ENCODE measurements at regions not wholly inside any gene's neighbourhood (a gene's known extent, or its start where the extent isn't known, plus 50 kb on each side); places are given as distances from the start of the nearest gene placed in this dataset.

- no peak overlapping the region for H3K27ac ChIP-seq
- TF ChIP-seq CTCF (conservative IDR thresholded peaks at IDR 0.05), result no peak
These were observed 300.4 kb upstream of the NETO1 start for GRCh38 chr18:73168236-73168635.

GRCh38 chr18:73164430-73164829, 296.6 kb upstream of the NETO1 start:
- no peak for TF ChIP-seq CTCF (conservative IDR thresholded peaks at IDR 0.05)
- H3K27ac ChIP-seq, result no peak overlapping the region

- TF ChIP-seq CTCF (conservative IDR thresholded peaks at IDR 0.05), result no peak
- H3K27ac ChIP-seq, result no peak overlapping the region
These were observed 295.4 kb upstream of the NETO1 start for GRCh38 chr18:73163236-73163635.

GRCh38 chr18:73156117-73156516, 288.3 kb upstream of the NETO1 start:
- TF ChIP-seq CTCF (conservative IDR thresholded peaks at IDR 0.05), result no peak

GRCh38 chr18:73153271-73153670, 285.5 kb upstream of the NETO1 start:
- no peak overlapping the region for H3K27ac ChIP-seq
- TF ChIP-seq CTCF (conservative IDR thresholded peaks at IDR 0.05), result no peak

More at GRCh38 chr18:73156117-73156516, 288.3 kb upstream of the NETO1 start:
- H3K27ac ChIP-seq, result no peak overlapping the region

- TF ChIP-seq CTCF (conservative IDR thresholded peaks at IDR 0.05), result no peak
- no peak overlapping the region for H3K27ac ChIP-seq
These were observed 283.3 kb upstream of the NETO1 start for GRCh38 chr18:73151086-73151485.

GRCh38 chr18:73150199-73150598, 282.4 kb upstream of the NETO1 start:
- H3K27ac ChIP-seq, result no peak overlapping the region
- peak; percentile 38 for TF ChIP-seq CTCF (conservative IDR thresholded peaks at IDR 0.05)

GRCh38 chr18:73147590-73147989, 279.8 kb upstream of the NETO1 start:
- TF ChIP-seq CTCF (conservative IDR thresholded peaks at IDR 0.05), result no peak
- no peak overlapping the region for H3K27ac ChIP-seq
